Upper lobe of right lung (tissue), 1 donor: ENCODE measurements at regions not wholly inside any gene's neighbourhood (a gene's known extent, or its start where the extent isn't known, plus 50 kb on each side); places are given as distances from the start of the nearest gene placed in this dataset.

ENCODE experiments used
- ATAC-seq: fragments of 200-7000 bp; cut with Tn5 transposase; one replicate; pipeline ENCODE4 v1.9.1; 2020; ENCODE audit warnings: mild to moderate bottlenecking, moderate library complexity
- DNase-seq: peaks from one replicate; pipeline ENCODE4 v3.0.0-alpha.2; 2020
- H3K27ac ChIP-seq: fragments of 200-600 bp; one replicate; pipeline ENCODE4 v1.8.0; 2022
- H3K27me3 ChIP-seq: fragments of 200-600 bp; one replicate; pipeline ENCODE4 v1.8.0; 2022; ENCODE audit warnings: mild to moderate bottlenecking
- H3K36me3 ChIP-seq: fragments of 200-600 bp; one replicate; pipeline ENCODE4 v1.8.0; 2022
- H3K4me1 ChIP-seq: fragments of 200-600 bp; one replicate; pipeline ENCODE4 v1.8.0; 2022
- H3K4me3 ChIP-seq: fragments of 200-600 bp; one replicate; pipeline ENCODE4 v1.8.0; 2022; ENCODE audit warnings: mild to moderate bottlenecking
- H3K9me3 ChIP-seq: fragments of 200-600 bp; one replicate; pipeline ENCODE4 v1.8.0; 2022
- intact Hi-C: fragments of 100-400 bp; cut with DNase I; formaldehyde crosslinking; loops from one replicate; pipeline ENCODE4 v1.11.0; 2022
- TF ChIP-seq, protein P1 (sequence below): fragments of 200-600 bp; IDR thresholded peaks from one replicate; pipeline ENCODE4 v1.8.0; 2022; ENCODE audit warnings: antibody characterized with exemption
- donor health status: DM: no; HTN: yes; CAD: no; lungs with severe emphysema.

DNA sequence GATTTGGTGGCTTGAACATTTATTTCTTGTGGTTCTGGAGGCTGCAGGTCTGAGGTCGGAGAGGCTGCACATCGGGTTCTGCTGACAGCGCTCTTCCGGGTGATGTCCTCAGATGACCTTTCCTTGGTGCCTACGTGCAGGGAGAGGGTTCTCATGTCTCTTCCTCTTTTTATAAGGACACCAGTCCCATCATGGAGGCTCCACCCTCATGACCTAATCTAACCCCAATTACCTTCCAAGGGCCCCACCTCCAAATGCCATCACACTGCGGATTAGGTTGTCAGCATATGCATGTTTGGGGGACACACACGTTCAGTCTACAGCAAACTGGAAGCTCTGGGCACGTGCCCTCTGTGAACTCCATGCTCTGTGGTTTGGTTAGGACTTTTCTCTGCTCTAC is 338.6 kb downstream of the FGF9 start:
- TF ChIP-seq, protein P1, sequence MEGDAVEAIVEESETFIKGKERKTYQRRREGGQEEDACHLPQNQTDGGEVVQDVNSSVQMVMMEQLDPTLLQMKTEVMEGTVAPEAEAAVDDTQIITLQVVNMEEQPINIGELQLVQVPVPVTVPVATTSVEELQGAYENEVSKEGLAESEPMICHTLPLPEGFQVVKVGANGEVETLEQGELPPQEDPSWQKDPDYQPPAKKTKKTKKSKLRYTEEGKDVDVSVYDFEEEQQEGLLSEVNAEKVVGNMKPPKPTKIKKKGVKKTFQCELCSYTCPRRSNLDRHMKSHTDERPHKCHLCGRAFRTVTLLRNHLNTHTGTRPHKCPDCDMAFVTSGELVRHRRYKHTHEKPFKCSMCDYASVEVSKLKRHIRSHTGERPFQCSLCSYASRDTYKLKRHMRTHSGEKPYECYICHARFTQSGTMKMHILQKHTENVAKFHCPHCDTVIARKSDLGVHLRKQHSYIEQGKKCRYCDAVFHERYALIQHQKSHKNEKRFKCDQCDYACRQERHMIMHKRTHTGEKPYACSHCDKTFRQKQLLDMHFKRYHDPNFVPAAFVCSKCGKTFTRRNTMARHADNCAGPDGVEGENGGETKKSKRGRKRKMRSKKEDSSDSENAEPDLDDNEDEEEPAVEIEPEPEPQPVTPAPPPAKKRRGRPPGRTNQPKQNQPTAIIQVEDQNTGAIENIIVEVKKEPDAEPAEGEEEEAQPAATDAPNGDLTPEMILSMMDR, result no peak
- Histone ChIP-seq H3K36me3 (no peaks in the 10 kb centered on the region), H3K4me1 (no peaks in the 10 kb centered on the region), H3K4me3 (no peak overlapping the region), H3K27me3 (no peaks in the 10 kb centered on the region), H3K27ac (no peak overlapping the region), H3K9me3 (no peaks in the 10 kb centered on the region)
- no peak for DNase-seq
- intact Hi-C loops, result no loop called here
- ATAC-seq, result peak; percentile 86

DNA sequence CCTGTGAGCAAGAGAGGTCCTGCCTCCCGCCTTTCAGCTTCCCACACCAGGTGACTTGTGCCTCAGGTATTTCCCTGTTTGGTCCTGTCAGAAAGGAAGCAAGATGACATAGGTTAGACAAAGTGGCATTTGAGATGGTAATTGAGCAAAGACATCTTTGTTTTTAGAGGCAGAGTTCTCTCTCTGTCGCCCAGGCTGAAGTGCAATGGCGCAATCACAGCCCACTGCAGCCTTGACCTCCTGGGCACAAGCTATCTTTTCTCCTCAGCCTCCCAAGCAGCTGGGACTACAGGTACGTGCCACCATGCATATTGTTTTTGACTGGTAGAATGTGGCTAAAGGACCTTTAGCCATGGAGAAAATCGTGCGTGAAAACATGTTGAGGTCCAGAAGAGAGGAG is 339.1 kb downstream of the FGF9 start:
- intact Hi-C loops, result no loop called here
- Histone ChIP-seq H3K36me3 (no peaks in the 10 kb centered on the region), H3K27ac (no peak overlapping the region), H3K4me3 (no peak overlapping the region), H3K4me1 (no peaks in the 10 kb centered on the region), H3K9me3 (no peaks in the 10 kb centered on the region), H3K27me3 (no peaks in the 10 kb centered on the region)
- DNase-seq (no peak), ATAC-seq (no peak)
- TF ChIP-seq, protein P1, result no peak

DNA sequence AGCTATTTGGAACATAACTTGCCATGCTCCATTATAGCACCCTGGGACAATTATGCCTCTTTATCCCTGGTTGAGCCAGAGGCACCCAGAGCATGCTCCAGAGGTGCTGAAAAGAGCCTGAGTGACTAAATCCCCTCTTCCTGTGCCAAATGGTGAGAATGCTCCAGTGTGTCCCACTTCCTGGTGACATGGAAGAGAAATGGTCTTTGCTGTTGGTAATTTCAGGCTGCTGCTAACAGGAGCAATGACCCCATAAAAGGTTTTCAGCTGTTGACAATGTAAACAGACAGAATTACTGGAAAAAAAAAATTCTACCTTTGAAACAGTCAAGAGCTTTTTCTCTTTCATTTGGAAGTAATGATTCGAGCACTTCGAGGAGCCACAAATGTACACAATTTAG is 341.8 kb downstream of the FGF9 start:
- Histone ChIP-seq H3K27me3 (no peaks in the 10 kb centered on the region), H3K4me1 (no peaks in the 10 kb centered on the region), H3K36me3 (no peaks in the 10 kb centered on the region), H3K27ac (no peak overlapping the region), H3K4me3 (no peak overlapping the region), H3K9me3 (no peaks in the 10 kb centered on the region)
- TF ChIP-seq, protein P1, result no peak
- DNase-seq, result no peak
- no peak for ATAC-seq
- intact Hi-C loops, result no loop called here

DNA sequence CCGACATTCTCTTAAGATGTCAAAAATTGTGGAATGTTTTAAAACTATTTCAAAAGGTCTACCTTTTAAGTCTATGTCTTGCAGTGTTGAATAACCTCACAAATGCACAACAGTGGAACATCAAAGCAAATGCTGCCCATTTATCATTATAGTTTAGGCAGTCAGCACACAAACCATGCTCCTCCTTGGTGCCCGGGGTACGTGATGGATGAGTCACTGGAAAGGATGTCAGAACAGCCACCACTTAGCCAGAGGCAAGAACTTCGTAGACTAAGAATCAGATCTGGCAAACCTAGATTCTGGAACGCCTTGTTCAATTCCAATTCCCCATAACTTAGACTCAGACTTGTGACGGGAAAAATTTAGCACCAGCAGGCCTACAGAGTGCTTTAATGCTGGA is 343.6 kb downstream of the FGF9 start:
- no peaks in the 10 kb centered on the region for H3K9me3 ChIP-seq
- TF ChIP-seq, protein P1, result no peak
- no peaks in the 10 kb centered on the region for H3K4me1 ChIP-seq
- DNase-seq, result no peak
- intact Hi-C loops, result no loop called here
- H3K27me3 ChIP-seq, result no peaks in the 10 kb centered on the region
- no peaks in the 10 kb centered on the region for H3K36me3 ChIP-seq
- H3K4me3 ChIP-seq, result no peak overlapping the region
- no peak for ATAC-seq
- H3K27ac ChIP-seq, result no peak overlapping the region

DNA sequence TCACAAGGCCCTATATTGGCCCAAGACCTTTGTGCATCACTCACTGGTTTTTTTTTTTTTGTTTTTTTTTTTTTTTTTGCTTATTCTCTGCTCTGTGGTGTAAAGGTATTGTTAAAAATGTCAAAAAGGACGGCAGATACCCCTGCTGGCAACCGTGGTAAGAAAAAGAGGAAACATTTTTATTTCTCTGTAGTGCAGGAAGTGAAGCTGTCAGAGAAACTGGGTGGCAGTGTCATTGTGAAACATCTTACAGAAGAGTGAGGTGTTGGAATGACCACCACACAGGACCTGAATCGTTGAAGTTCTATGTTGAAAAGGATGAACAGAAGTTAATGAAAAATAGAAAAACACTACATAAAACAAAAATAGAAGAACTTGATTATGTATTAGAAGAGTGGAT is 346.4 kb downstream of the FGF9 start:
- Histone ChIP-seq H3K27me3 (no peaks in the 10 kb centered on the region), H3K27ac (no peak overlapping the region), H3K4me3 (no peak overlapping the region), H3K36me3 (no peaks in the 10 kb centered on the region), H3K4me1 (no peaks in the 10 kb centered on the region), H3K9me3 (no peaks in the 10 kb centered on the region)
- peak; percentile 50 for ATAC-seq
- intact Hi-C loops, result no loop called here
- no peak for DNase-seq
- TF ChIP-seq, protein P1, result no peak

DNA sequence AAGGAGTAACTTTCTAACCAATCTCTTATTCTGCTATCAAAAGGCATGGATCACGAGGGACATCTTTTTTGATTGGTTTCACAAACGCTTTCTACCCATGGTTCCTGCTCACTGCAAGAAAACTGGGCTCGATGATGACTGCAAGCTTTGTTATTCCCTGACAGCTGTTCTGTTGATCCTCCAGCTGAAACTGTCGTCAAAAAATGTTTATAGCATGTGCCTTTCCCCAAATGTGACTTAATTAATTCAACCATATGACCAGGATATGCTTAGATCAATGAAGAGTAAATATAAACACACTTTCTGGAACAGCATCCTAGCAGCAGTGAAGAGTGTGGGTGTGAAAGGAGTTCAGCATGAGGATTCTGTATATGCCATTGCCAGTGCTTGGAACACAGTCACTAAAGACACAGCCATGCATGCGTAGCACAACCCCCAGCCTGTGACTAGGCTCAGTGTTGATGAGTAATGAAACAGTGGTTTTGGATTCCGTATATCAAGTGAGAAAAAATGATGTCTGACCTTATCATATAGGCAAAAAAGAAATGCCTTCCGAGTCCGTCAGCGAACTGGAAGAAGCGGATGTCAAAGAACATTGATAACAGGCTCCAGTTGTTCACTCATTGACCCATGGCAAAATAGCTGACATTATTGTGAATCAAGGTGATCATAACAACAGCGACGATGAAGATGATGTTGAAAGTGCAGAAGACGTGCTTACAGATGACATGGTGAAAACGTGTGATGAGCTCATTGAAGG is 347.4 kb downstream of the FGF9 start:
- no peak for DNase-seq
- no peaks in the 10 kb centered on the region for H3K4me1 ChIP-seq
- no peaks in the 10 kb centered on the region for H3K27me3 ChIP-seq
- intact Hi-C loops, result no loop called here
- H3K9me3 ChIP-seq, result no peaks in the 10 kb centered on the region
- no peaks in the 10 kb centered on the region for H3K36me3 ChIP-seq
- no peak overlapping the region for H3K27ac ChIP-seq
- H3K4me3 ChIP-seq, result no peak overlapping the region
- TF ChIP-seq, protein P1, result no peak
- no peak for ATAC-seq
